PC-9 (cell line): ENCODE measurements at regions not wholly inside any gene's neighbourhood (a gene's known extent, or its start where the extent isn't known, plus 50 kb on each side); places are given as distances from the start of the nearest gene placed in this dataset.

Experiments
- EZH2 ChIP-seq: fragments of 200-600 bp; sonication (generic); IDR thresholded peaks from 2 replicates; pipeline ENCODE4 v1.8.0; 2017; ENCODE audit warnings: antibody characterized with exemption, low read depth
- TF ChIP-seq, protein P1 (sequence below): fragments of 200-600 bp; sonication (generic); conservative IDR thresholded peaks from 2 replicates; pipeline ENCODE4 v1.6.1; 2017; ENCODE audit warnings: mixed run types, antibody characterized with exemption, mild to moderate bottlenecking, moderate library complexity

DNA sequence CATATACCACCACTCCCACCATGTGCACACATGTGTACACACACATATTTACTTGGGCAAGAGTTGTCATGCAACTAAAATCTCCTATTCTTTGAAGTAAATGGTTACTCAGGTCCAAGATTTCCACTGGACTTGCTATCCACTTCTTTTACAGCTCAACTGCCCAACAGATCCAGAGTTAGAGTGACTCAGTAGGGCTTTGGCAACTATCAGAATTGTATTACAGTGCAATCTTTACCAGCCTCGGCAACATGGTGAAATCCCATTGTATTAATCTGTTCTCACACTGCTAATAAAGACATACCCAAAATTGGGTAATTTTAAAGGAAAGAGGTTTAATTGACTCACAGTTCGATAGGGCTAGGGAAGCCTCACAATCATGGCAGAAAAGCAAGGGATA, 51.9 kb upstream of the ABLIM1 start:
- TF ChIP-seq, protein P1, sequence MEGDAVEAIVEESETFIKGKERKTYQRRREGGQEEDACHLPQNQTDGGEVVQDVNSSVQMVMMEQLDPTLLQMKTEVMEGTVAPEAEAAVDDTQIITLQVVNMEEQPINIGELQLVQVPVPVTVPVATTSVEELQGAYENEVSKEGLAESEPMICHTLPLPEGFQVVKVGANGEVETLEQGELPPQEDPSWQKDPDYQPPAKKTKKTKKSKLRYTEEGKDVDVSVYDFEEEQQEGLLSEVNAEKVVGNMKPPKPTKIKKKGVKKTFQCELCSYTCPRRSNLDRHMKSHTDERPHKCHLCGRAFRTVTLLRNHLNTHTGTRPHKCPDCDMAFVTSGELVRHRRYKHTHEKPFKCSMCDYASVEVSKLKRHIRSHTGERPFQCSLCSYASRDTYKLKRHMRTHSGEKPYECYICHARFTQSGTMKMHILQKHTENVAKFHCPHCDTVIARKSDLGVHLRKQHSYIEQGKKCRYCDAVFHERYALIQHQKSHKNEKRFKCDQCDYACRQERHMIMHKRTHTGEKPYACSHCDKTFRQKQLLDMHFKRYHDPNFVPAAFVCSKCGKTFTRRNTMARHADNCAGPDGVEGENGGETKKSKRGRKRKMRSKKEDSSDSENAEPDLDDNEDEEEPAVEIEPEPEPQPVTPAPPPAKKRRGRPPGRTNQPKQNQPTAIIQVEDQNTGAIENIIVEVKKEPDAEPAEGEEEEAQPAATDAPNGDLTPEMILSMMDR: no peak
- TF ChIP-seq EZH2: no peak
